ENCODE measurements at regions not wholly inside any gene's neighbourhood (a gene's known extent, or its start where the extent isn't known, plus 50 kb on each side); places are given as distances from the start of the nearest gene placed in this dataset.
"Not testable (repeated sequence)": the region's sequence is repeated elsewhere in the genome, so short reads cannot be mapped to it uniquely, and the experiment has no call there.

DNA sequence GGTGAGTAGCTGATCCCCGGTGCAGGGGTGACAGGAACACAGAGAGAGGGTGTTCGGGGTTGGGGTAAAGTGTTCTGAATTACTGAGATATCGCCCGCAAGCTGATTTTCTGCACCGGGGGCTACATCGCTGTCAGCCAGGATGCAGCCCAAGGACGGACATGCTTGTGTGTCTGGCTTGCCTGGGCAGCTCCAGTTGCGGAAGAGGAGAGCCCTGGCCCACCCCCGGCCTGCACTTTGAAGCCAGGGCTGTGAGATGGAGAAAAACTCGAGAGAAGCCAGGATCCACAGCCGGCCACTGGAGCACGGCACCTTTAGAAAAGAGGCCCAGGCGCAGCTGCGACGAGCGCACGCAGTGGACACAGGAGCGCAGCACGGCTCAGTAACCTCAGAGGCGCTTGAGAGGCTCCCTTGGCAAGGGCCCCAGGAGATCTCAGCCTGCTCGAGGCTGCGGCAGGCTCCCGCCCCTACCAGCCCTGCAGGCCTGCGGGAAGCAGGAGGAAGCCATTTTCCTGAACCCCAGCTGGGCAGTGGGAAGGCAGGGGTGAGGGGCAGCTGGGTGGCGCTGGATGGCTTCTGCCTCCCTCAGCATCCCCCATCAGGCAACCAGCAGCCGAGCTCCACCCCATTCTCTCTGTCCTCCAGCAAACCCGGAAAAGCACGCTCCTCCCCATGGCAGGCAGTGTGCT lies 59.2 kb downstream of the C9orf50 start:
- DNase-seq: no peak

DNA sequence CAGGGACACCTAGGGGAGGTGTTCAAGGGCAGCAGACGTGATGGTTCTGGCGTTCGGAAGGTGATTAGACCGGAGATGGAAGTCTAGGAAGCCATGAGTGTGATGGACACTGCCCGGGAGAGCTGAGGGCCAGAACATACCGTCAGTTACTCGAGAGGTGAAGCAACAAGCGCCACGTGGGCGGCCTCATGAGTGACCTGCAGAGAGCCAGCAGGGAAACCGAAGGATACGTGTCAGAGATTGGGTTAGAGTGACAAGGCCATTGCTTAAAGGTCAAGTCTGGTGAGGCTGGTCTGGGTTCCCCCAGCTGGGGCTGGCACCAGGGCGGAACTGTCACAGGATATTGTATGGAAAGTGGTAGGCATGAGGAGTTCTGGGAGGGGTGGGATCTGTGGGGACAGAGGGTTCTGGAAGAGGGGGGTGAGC lies 60.0 kb downstream of the C9orf50 start:
- no peak for DNase-seq

- no peak for DNase-seq
Observed at GRCh38 chr9:129559506-129559881, 61.4 kb downstream of the C9orf50 start.

GRCh38 chr9:129558551-129559505 lies 62.1 kb downstream of the C9orf50 start:
- DNase-seq: no peak

DNA sequence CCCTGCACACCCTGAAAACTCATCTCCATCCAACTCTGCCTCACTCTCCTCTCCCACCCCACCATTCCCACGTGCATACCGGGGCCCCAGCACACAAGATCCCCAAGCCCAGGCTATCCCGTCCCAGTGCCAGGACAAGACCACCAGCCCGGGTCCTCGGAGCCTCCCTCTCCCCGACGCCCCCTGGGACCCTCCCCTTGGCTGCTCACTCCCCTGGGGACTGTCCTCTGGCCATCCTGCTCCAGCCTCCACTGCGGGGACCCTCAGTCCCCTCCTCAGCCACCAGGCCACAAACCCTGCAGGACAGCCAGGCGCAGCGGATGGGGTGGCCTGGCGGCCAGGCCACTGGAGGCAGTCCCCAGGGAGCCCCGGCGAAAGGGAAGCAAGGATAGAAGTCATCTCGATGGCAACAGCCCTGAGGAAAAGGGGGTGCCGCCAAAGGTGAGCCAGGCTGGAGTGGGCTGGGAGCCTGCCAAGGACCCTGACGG lies 62.8 kb downstream of the C9orf50 start:
- no peak for DNase-seq

DNA sequence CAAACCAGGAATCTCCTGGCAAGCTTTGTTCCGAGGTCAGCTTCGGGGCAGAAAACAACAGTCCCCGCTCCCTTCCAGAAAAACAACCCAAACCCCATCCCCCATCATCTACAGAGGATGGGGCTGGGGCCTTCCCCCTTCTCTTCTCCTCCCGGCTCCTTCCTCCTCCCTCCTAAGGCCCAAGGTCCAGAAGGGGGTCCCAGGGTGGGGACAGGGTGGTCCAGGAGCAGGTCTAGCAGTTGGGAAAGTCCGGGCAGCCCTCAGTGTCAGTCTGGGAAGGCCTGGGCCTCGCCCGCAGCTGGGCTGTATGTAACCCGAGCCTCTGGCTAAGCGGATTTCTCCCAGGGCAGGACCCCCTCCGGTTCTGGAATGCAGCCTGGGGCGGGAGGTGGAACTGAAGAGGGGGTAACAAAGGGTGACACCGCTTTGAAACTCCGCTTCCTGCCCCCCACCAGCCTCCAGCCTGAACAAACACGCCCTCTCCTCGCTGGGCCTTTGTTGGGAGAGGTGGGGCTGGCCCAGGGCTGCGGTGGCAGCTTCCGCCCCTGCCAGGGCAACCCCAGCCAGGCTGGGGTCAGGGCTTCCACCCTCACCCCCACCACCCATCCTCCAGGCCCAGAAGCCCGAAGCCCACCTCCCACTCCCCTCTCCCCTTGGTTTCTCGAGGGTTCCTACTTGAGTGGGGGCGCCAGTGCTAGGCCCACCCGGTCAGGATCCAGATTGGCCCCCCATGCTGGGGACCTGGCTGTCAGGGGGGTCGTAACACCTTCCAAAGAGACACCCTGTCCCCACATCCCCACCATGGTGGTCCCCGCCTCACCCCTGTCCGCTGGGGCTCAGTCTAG lies 63.5 kb downstream of the C9orf50 start:
- no peak for DNase-seq

DNA sequence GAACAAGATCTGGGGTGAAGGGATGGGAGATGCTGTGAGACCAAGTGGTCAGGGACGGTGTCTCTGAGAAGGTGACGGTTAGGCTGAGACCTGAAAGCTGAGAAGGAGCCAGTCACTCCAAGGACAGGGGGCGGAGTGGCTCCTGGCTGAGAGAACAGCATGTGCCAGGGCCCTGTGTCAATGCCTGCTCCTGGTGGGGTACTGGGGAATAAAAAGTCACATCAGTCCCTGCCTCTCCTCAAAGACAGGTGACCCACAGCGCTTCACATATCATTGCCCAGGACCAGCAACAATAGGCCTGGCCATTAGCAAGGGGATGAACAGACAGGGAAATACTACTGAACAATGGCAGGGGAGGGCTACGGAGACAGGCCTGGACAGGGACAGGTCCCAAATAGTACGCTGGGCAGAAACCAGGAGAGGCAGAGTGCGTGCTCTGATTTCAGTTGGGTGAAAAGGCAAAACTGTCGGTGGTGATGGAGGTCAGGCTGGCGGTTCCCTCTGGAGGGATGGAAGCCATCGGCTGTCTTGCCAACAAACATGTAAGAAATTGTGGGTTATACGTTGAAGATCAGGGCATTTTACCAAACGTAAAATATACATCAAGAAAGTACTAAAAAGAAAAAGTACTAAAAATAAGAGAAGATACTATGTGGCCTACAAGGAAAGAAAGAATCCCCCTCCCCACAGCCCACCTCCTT lies 64.3 kb downstream of the C9orf50 start:
- DNase-seq: no peak

GRCh38 chr9:129555512-129556215 lies 65.2 kb downstream of the C9orf50 start:
- DNase-seq: no peak

GRCh38 chr9:129554649-129555048 lies 66.3 kb downstream of the C9orf50 start:
- no peak for DNase-seq

- DNase-seq: no peak
Observed at GRCh38 chr9:129553277-129553676, 67.6 kb downstream of the C9orf50 start.

- DNase-seq: no peak
Observed at GRCh38 chr9:129552064-129552463, 68.8 kb downstream of the C9orf50 start.

DNA sequence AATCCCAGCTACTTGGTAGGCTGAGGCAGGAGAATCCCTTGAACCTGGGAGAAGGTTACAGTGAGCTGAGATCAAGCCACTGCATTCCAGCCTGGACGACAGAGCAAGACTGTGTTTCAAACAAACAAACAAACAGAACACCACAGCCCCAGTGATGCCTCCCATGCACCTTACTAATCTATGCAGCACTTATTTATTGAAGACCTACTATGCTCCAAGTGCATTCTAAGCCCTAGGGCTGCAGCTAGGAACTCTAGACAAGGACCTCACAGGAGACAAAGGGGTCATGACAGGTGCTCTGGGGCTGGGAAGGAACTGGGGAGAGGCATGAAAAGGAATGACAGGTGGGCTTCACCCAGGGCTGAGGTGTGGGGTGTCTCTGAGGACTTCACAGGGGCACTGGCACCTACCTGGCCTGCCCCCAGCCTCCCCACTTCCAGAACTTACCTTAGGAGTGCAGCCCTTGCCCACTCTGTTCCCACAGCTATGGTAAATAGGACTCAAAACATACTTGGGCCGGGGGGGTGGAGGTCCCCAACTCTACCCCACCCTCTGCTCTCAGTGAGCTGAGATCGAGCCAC lies 69.4 kb downstream of the C9orf50 start:
- no peak for DNase-seq

DNA sequence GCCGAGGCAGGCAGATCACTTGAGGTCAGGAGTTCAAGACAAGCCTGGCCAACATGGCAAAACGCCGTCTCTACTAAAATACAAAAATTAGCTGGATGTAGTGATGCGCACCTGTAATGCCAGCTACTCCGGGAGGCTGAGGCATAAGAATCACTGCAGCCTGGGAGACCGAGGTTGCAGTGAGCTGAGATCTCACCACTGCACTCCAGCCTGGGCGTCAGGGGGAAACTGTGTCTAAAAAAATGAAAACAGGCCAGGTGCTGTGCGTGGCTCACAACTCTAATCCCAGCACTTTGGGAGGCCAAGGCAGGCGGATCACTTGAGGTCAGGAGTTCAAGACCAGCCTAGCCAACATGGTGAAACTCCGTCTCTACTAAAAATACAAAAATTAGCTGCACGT lies 69.9 kb downstream of the C9orf50 start:
- not testable (repeated sequence) for DNase-seq

DNA sequence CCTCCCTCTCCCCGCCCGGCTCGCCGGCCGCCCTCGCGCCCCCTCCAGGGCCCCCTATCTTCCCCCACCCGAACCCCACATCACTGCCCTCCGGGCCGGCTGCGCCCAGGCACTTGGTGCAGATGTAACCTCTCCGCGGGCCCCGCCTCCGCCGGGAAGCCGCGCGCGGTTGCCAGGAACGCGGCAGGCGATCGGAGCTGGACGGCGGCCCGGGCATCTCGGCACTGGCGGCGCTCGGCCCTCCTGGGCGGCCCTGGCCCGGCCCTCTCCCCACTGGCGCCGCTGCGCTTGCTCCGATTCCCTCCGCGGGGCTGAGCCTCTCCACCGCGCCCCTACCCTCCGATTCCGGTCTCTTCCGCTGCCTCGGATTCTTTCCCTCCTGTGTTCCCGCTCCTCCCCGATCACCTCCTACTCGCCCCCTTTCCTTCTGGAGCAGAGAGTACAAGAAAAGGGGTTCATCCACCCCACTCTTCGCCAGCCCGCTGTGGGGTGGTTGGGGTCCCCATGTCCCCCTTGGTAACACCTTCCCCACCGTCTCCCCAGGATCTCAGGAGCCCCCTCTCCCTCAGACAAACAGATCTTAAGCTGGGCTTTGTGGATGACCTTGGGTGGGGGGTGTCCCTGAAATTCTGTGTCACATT lies 70.6 kb downstream of the C9orf50 start:
- DNase-seq: no peak

GRCh38 chr9:129549684-129550083 lies 71.2 kb downstream of the C9orf50 start:
- no peak for DNase-seq

DNA sequence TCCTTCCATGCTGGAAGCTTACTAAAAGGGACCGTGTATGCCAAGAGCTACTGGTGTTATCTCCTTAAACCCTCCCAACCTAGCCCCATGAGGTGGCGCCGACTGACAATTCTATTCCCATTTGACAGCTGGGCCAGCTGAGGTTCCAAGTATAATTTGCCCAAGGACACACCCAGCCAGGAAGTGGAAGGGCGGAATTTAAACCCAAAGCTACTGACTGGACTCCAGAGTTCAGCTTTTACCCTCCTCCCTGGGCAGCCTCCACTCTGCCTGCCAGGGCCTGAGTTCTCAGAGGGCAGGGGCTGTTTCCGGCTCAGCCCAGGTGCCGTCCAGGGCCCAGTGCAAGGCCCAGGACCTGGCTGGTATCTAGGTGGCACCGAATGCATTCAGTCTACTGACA lies 71.8 kb downstream of the C9orf50 start:
- no peak for DNase-seq

GRCh38 chr9:129548571-129549135 lies 72.2 kb downstream of the C9orf50 start:
- DNase-seq: no peak

GRCh38 chr9:129547869-129548570 lies 72.9 kb downstream of the C9orf50 start:
- DNase-seq: no peak

- no peak for DNase-seq
Observed at GRCh38 chr9:129547063-129547462, 73.8 kb downstream of the C9orf50 start.

- not testable (repeated sequence) for DNase-seq
Observed at GRCh38 chr9:129545876-129546275, 75.0 kb downstream of the C9orf50 start.

Data from CD4-positive, alpha-beta T cell treated with Interleukin-4 for 1 hour (primary cell).